ENCODE measurements at regions not wholly inside any gene's neighbourhood (a gene's known extent, or its start where the extent isn't known, plus 50 kb on each side); places are given as distances from the start of the nearest gene placed in this dataset.

DNA sequence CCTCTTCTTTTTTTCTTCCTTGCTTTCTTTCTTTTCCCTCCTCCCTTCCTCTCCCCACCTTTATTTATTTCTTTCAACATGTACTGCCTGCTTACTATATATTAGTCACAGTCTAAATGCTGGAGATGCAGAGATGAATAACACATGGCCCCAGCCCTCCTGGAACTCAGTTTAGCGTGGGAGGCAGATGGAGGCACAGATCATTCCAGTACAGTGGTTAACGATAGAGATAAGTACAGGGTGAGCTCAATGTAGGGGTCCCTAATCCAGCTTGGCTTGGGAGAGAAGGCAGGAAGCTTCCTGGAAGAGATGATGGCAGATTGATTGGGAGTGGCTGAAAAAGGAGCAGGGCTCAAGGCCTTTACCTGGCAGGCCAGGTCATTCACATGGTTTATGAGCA, 55.6 kb upstream of the PPP2R5A start:
- Histone ChIP-seq H2AFZ (ENCODE audit: low read depth) (no peak overlapping the region), H3K9me2 (no peaks in the 10 kb centered on the region), H3K36me3 (replicated peaks in 1 of 2; ENCODE audit: control insufficient read depth in 1 of 2, insufficient read depth in 2 of 2, low read length in 1 of 2) (no peaks in the 10 kb centered on the region), H3K79me2 (ENCODE audit: insufficient read depth) (no peaks in the 10 kb centered on the region), H3K9me3 (no peaks in the 10 kb centered on the region), H3K4me1 (ENCODE audit: control insufficient read depth in 1 of 2, insufficient read depth in 2 of 2, low read depth in 1 of 2, low read length in 1 of 2) (peaks cover 2 to 10% of the 10 kb centered on the region in 2 experiments; a peak in 3 of 4 replicates), H3K27me3 (ENCODE audit: insufficient read depth) (no peaks in the 10 kb centered on the region), H3F3A (replicated peaks; ENCODE audit: insufficient read depth) (no peaks in the 10 kb centered on the region), H3K4me3 (ENCODE audit: low read depth in 2 of 2, low read length in 1 of 2) (no peak overlapping the region), H4K20me1 (ENCODE audit: insufficient read depth) (no peaks in the 10 kb centered on the region), H3K27ac (ENCODE audit: low read depth in 2 of 2, low read length in 1 of 2) (no peak overlapping the region), H3K9ac (no peak overlapping the region), H3K4me2 (no peak overlapping the region)
- CTCF ChIA-PET: no interaction called here
- POLR2A ChIA-PET: no interaction called here
- TF ChIP-seq TCF12 (IDR thresholded peaks at IDR 0.05): peak; percentile 81
- no peak for TF ChIP-seq YY1 (IDR thresholded peaks at IDR 0.05; ENCODE audit: low read depth)
- WGBS (ENCODE audit: low lambda C conversion rate): 40% methylated on average over 2 of the region's 2 CpGs
- DNase-seq: no peak

DNA sequence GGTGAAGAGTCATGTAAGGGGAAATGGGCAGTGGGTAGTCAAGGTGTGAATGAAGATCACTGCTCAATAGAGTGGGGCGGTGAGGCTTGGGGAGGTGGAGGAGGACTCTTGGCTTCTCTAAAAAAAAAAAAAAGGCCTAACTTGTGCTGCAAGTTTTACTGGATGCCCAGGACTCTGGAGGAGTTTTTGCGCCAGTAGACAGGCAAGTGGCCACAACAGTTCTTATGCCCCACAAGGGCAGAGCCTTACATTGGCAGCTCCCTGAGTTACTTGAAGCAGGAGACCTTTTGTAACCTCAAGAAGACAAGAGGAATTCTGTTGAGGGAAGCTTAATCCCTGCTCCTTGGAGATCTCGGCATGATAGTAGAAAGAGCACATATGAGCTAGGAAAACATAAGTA, 54.9 kb upstream of the PPP2R5A start:
- CTCF ChIA-PET: no interaction called here
- peaks cover 4% of the 10 kb centered on the region for H3F3A ChIP-seq (replicated peaks; ENCODE audit: insufficient read depth)
- no peak overlapping the region for H2AFZ ChIP-seq (ENCODE audit: low read depth)
- no peaks in the 10 kb centered on the region for H3K9me2 ChIP-seq
- H4K20me1 ChIP-seq (ENCODE audit: insufficient read depth): no peaks in the 10 kb centered on the region
- H3K36me3 ChIP-seq (replicated peaks in 1 of 2; ENCODE audit: control insufficient read depth in 1 of 2, insufficient read depth in 2 of 2, low read length in 1 of 2): no peaks in the 10 kb centered on the region
- no peak for DNase-seq
- H3K9me3 ChIP-seq: no peaks in the 10 kb centered on the region
- H3K27ac ChIP-seq (ENCODE audit: low read depth in 2 of 2, low read length in 1 of 2): no peak overlapping the region
- POLR2A ChIA-PET: no interaction called here
- H3K4me3 ChIP-seq (ENCODE audit: low read depth in 2 of 2, low read length in 1 of 2): no peak overlapping the region
- no peak for TF ChIP-seq NRF1 (IDR thresholded peaks at IDR 0.05; ENCODE audit: low read depth, low read length)
- no peak for TF ChIP-seq YY1 (IDR thresholded peaks at IDR 0.05; ENCODE audit: low read depth)
- TF ChIP-seq RCOR1 (IDR thresholded peaks at IDR 0.05; ENCODE audit: low read length): no peak
- TF ChIP-seq, protein P1, sequence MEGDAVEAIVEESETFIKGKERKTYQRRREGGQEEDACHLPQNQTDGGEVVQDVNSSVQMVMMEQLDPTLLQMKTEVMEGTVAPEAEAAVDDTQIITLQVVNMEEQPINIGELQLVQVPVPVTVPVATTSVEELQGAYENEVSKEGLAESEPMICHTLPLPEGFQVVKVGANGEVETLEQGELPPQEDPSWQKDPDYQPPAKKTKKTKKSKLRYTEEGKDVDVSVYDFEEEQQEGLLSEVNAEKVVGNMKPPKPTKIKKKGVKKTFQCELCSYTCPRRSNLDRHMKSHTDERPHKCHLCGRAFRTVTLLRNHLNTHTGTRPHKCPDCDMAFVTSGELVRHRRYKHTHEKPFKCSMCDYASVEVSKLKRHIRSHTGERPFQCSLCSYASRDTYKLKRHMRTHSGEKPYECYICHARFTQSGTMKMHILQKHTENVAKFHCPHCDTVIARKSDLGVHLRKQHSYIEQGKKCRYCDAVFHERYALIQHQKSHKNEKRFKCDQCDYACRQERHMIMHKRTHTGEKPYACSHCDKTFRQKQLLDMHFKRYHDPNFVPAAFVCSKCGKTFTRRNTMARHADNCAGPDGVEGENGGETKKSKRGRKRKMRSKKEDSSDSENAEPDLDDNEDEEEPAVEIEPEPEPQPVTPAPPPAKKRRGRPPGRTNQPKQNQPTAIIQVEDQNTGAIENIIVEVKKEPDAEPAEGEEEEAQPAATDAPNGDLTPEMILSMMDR (IDR thresholded peaks at IDR 0.05): no peak
- TF ChIP-seq, protein P2, sequence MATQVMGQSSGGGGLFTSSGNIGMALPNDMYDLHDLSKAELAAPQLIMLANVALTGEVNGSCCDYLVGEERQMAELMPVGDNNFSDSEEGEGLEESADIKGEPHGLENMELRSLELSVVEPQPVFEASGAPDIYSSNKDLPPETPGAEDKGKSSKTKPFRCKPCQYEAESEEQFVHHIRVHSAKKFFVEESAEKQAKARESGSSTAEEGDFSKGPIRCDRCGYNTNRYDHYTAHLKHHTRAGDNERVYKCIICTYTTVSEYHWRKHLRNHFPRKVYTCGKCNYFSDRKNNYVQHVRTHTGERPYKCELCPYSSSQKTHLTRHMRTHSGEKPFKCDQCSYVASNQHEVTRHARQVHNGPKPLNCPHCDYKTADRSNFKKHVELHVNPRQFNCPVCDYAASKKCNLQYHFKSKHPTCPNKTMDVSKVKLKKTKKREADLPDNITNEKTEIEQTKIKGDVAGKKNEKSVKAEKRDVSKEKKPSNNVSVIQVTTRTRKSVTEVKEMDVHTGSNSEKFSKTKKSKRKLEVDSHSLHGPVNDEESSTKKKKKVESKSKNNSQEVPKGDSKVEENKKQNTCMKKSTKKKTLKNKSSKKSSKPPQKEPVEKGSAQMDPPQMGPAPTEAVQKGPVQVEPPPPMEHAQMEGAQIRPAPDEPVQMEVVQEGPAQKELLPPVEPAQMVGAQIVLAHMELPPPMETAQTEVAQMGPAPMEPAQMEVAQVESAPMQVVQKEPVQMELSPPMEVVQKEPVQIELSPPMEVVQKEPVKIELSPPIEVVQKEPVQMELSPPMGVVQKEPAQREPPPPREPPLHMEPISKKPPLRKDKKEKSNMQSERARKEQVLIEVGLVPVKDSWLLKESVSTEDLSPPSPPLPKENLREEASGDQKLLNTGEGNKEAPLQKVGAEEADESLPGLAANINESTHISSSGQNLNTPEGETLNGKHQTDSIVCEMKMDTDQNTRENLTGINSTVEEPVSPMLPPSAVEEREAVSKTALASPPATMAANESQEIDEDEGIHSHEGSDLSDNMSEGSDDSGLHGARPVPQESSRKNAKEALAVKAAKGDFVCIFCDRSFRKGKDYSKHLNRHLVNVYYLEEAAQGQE (IDR thresholded peaks at IDR 0.05; ENCODE audit: low read depth, low read length): no peak
- no peak for TF ChIP-seq TAF1 (IDR thresholded peaks at IDR 0.05; ENCODE audit: borderline replicate concordance, low read depth, low read length)
- no peak for TF ChIP-seq MXI1 (IDR thresholded peaks at IDR 0.05; ENCODE audit: low read depth, low read length)
- no peak for TF ChIP-seq EZH2phosphoT487 (IDR thresholded peaks at IDR 0.05; ENCODE audit: borderline replicate concordance, low read depth)
- no peak for TF ChIP-seq FOSL2 (IDR thresholded peaks at IDR 0.05; ENCODE audit: borderline replicate concordance, low read depth)
- no peak for TF ChIP-seq FOXM1 (IDR thresholded peaks at IDR 0.05; ENCODE audit: low read depth)
- no peak for TF ChIP-seq CHD2 (IDR thresholded peaks at IDR 0.05; ENCODE audit: low read length, partially characterized antibody)
- TF ChIP-seq GATA2 (CRISPR knock-in tag; IDR thresholded peaks at IDR 0.05): no peak
- no peaks in the 10 kb centered on the region for H3K27me3 ChIP-seq (ENCODE audit: insufficient read depth)
- H3K4me1 ChIP-seq (ENCODE audit: control insufficient read depth in 1 of 2, insufficient read depth in 2 of 2, low read depth in 1 of 2, low read length in 1 of 2): peaks cover 2 to 10% of the 10 kb centered on the region in 2 experiments; a peak in 3 of 4 replicates
- WGBS (ENCODE audit: low lambda C conversion rate): 90% methylated on average over 3 of the region's 3 CpGs
- no peak overlapping the region for H3K9ac ChIP-seq
- no peak overlapping the region for H3K4me2 ChIP-seq
- H3K79me2 ChIP-seq (ENCODE audit: insufficient read depth): no peaks in the 10 kb centered on the region

All from SK-N-SH (cell line).